SH-SY5Y (cell line): ENCODE measurements at regions not wholly inside any gene's neighbourhood (a gene's known extent, or its start where the extent isn't known, plus 50 kb on each side); places are given as distances from the start of the nearest gene placed in this dataset.

Source experiments
- GATA2 ChIP-seq: IDR thresholded peaks from 2 replicates; pipeline ENCODE4 v1.6.1; 2011; ENCODE audit warnings: mild to moderate bottlenecking, low read depth, low read length
- GATA3 ChIP-seq: IDR thresholded peaks from 2 replicates; pipeline ENCODE4 v1.6.1; 2011; ENCODE audit warnings: low read depth, mild to moderate bottlenecking, low read length, moderate library complexity

- TF ChIP-seq GATA2 (no peak), GATA3 (no peak)
Measured at GRCh38 chr7:13017333-13017857, 330.0 kb downstream of the ARL4A start.
